Skeletal muscle tissue (tissue), 3 donors: ENCODE measurements at regions not wholly inside any gene's neighbourhood (a gene's known extent, or its start where the extent isn't known, plus 50 kb on each side); places are given as distances from the start of the nearest gene placed in this dataset.

Experiments
- H3K27ac ChIP-seq: one replicate; pipeline ENCODE4 v1.7.0; 2013; ENCODE audit warnings: mild to moderate bottlenecking, low read depth, low read length, inconsistent platforms
- H3K27me3 ChIP-seq, 3 donors: one replicate each; pipeline ENCODE4 v1.7.0; 2013; ENCODE audit warnings: low read length in 3 of 3; ENCODE audit not compliant: control insufficient read depth in 3 of 3, insufficient read depth in 3 of 3
- H3K36me3 ChIP-seq, 3 donors: one replicate each; pipeline ENCODE4 v1.7.0; 2013; ENCODE audit warnings: low read length in 3 of 3; ENCODE audit not compliant: control insufficient read depth in 3 of 3, insufficient read depth in 3 of 3
- H3K4me1 ChIP-seq, 3 donors: one replicate each; pipeline ENCODE4 v1.7.0; 2013; ENCODE audit warnings: low read length in 3 of 3, mild to moderate bottlenecking in 3 of 3; ENCODE audit not compliant: control insufficient read depth in 3 of 3, insufficient read depth in 3 of 3
- H3K4me3 ChIP-seq, 3 donors: one replicate each; pipeline ENCODE4 v1.7.0; 2013; ENCODE audit warnings: low read length in 3 of 3
- H3K9ac ChIP-seq, 3 donors: one replicate each; pipeline ENCODE4 v1.7.0; 2013; ENCODE audit warnings: low read length in 3 of 3, mild to moderate bottlenecking in 3 of 3, moderate library complexity in 2 of 3, low read depth in 1 of 3
- H3K9me3 ChIP-seq, 3 donors: one replicate each; pipeline ENCODE4 v1.7.0; 2013; ENCODE audit warnings: low read length in 3 of 3; ENCODE audit not compliant: control insufficient read depth in 3 of 3
- donor health status: Osteomylitis.

- no peak overlapping the region for H3K27ac ChIP-seq
- no peak overlapping the region for H3K9ac ChIP-seq
- no peaks in the 10 kb centered on the region for H3K4me1 ChIP-seq
- H3K36me3 ChIP-seq: no peaks in the 10 kb centered on the region
- no peaks in the 10 kb centered on the region for H3K9me3 ChIP-seq
- no peak overlapping the region for H3K4me3 ChIP-seq
- peaks cover 0 to 8% (median 8%) of the 10 kb centered on the region in 3 donors for H3K27me3 ChIP-seq
Observed at GRCh38 chr1:47549532-47549931, 111.7 kb downstream of the FOXD2 start.

GRCh38 chr1:47550929-47551328, 113.1 kb downstream of the FOXD2 start:
- no peak overlapping the region for H3K9ac ChIP-seq
- H3K27me3 ChIP-seq: peaks cover 0 to 8% (median 6%) of the 10 kb centered on the region in 3 donors
- H3K27ac ChIP-seq: no peak overlapping the region
- no peak overlapping the region for H3K4me3 ChIP-seq
- H3K36me3 ChIP-seq: no peaks in the 10 kb centered on the region
- no peaks in the 10 kb centered on the region for H3K9me3 ChIP-seq
- peaks cover 0 to 4% (median 3%) of the 10 kb centered on the region in 3 donors for H3K4me1 ChIP-seq

GRCh38 chr1:47551971-47552528, 114.2 kb downstream of the FOXD2 start:
- Histone ChIP-seq H3K4me1 (peaks cover 0 to 5% (median 4%) of the 10 kb centered on the region in 3 donors), H3K9ac (no peak overlapping the region), H3K9me3 (no peaks in the 10 kb centered on the region), H3K27ac (no peak overlapping the region), H3K27me3 (peaks cover 0 to 8% (median 6%) of the 10 kb centered on the region in 3 donors), H3K4me3 (no peak overlapping the region), H3K36me3 (no peaks in the 10 kb centered on the region)

GRCh38 chr1:47554082-47554481, 116.2 kb downstream of the FOXD2 start:
- Histone ChIP-seq H3K9ac (no peak overlapping the region), H3K27me3 (peaks cover 4 to 10% (median 8%) of the 10 kb centered on the region in 3 donors), H3K4me3 (no peak overlapping the region), H3K4me1 (peaks cover 0 to 5% (median 4%) of the 10 kb centered on the region in 3 donors), H3K36me3 (no peaks in the 10 kb centered on the region), H3K27ac (no peak overlapping the region), H3K9me3 (no peaks in the 10 kb centered on the region)

GRCh38 chr1:47554901-47555300, 117.1 kb downstream of the FOXD2 start:
- no peak overlapping the region for H3K4me3 ChIP-seq
- peaks cover 0 to 5% (median 4%) of the 10 kb centered on the region in 3 donors for H3K4me1 ChIP-seq
- no peak overlapping the region for H3K9ac ChIP-seq
- H3K27ac ChIP-seq: no peak overlapping the region
- peaks cover 4 to 9% (median 8%) of the 10 kb centered on the region in 3 donors for H3K27me3 ChIP-seq
- H3K9me3 ChIP-seq: no peaks in the 10 kb centered on the region
- no peaks in the 10 kb centered on the region for H3K36me3 ChIP-seq

GRCh38 chr1:47555306-47555705, 117.5 kb downstream of the FOXD2 start:
- no peak overlapping the region for H3K4me3 ChIP-seq
- no peaks in the 10 kb centered on the region for H3K36me3 ChIP-seq
- no peak overlapping the region for H3K9ac ChIP-seq
- no peaks in the 10 kb centered on the region for H3K9me3 ChIP-seq
- no peak overlapping the region for H3K27ac ChIP-seq
- peaks cover 0 to 5% (median 4%) of the 10 kb centered on the region in 3 donors for H3K4me1 ChIP-seq
- peaks cover 5 to 11% (median 8%) of the 10 kb centered on the region in 3 donors for H3K27me3 ChIP-seq

GRCh38 chr1:47555841-47556560, 118.2 kb downstream of the FOXD2 start:
- H3K27ac ChIP-seq: no peak overlapping the region
- no peaks in the 10 kb centered on the region for H3K9me3 ChIP-seq
- no peak overlapping the region for H3K9ac ChIP-seq
- peaks cover under 1 to 6% (median 4%) of the 10 kb centered on the region in 3 donors for H3K4me1 ChIP-seq
- H3K4me3 ChIP-seq: no peak overlapping the region
- H3K27me3 ChIP-seq: peaks cover 8 to 11% (median 8%) of the 10 kb centered on the region in 3 donors
- H3K36me3 ChIP-seq: no peaks in the 10 kb centered on the region

- Histone ChIP-seq H3K36me3 (no peaks in the 10 kb centered on the region), H3K4me3 (no peak overlapping the region), H3K27me3 (peaks cover 8% of the 10 kb centered on the region in 3 donors), H3K4me1 (peaks cover 9 to 16% (median 15%) of the 10 kb centered on the region in 3 donors), H3K27ac (no peak overlapping the region), H3K9me3 (no peaks in the 10 kb centered on the region), H3K9ac (no peak overlapping the region)
Observed at GRCh38 chr1:47557066-47557465, 119.2 kb downstream of the FOXD2 start.

GRCh38 chr1:47558601-47559593, 121.1 kb downstream of the FOXD2 start:
- no peak overlapping the region for H3K9ac ChIP-seq
- no peaks in the 10 kb centered on the region for H3K9me3 ChIP-seq
- peaks cover 18 to 25% (median 18%) of the 10 kb centered on the region in 3 donors for H3K4me1 ChIP-seq
- peaks cover 3 to 8% (median 6%) of the 10 kb centered on the region in 3 donors for H3K27me3 ChIP-seq
- no peaks in the 10 kb centered on the region for H3K36me3 ChIP-seq
- H3K4me3 ChIP-seq: no peak overlapping the region
- H3K27ac ChIP-seq: no peak overlapping the region
